ENCODE measurements at regions not wholly inside any gene's neighbourhood (a gene's known extent, or its start where the extent isn't known, plus 50 kb on each side); places are given as distances from the start of the nearest gene placed in this dataset.

GRCh38 chr6:103874575-103874974 is 985.1 kb downstream of the HACE1 start:
- ChIA-PET CTCF (no interaction called here), POLR2A (ENCODE audit: unreplicated experiment) (no interaction called here)
- ATAC-seq (no peak), DNase-seq (no peak)
- Histone ChIP-seq H2AFZ (ENCODE audit: low read length) (no peak overlapping the region), H3K9ac (ENCODE audit: low read length) (no peak overlapping the region), H3K27ac (ENCODE audit: low read length) (no peak overlapping the region), H3K4me1 (ENCODE audit: insufficient read depth, low read length) (no peaks in the 10 kb centered on the region), H3K4me3 (ENCODE audit: low read length) (no peak overlapping the region), H4K20me1 (ENCODE audit: low read length) (no peaks in the 10 kb centered on the region), H3K36me3 (ENCODE audit: low read depth, low read length) (no peaks in the 10 kb centered on the region), H3K27me3 (ENCODE audit: low read length) (no peaks in the 10 kb centered on the region), H3F3A (ENCODE audit: low read length, unreplicated experiment) (no peaks in the 10 kb centered on the region), H3K9me2 (replicated peaks; ENCODE audit: low read length) (no peaks in the 10 kb centered on the region), H3K79me2 (ENCODE audit: low read length) (no peaks in the 10 kb centered on the region), H3K9me3 (ENCODE audit: low read length) (no peaks in the 10 kb centered on the region), H3K4me2 (ENCODE audit: low read length) (no peak overlapping the region)
- intact Hi-C loops (cut with micrococcal nuclease), result no loop called here
- no TSS peak for BruUV-seq (replicated peaks)
- TF ChIP-seq EZH2phosphoT487 (IDR thresholded peaks at IDR 0.05; ENCODE audit: borderline replicate concordance, low read length), result no peak

- no peaks in the 10 kb centered on the region for H3K36me3 ChIP-seq (ENCODE audit: low read depth, low read length)
- H3K4me3 ChIP-seq (ENCODE audit: low read length), result no peak overlapping the region
- POLR2A ChIA-PET (ENCODE audit: unreplicated experiment), result no interaction called here
- no peaks in the 10 kb centered on the region for H3K9me2 ChIP-seq (replicated peaks; ENCODE audit: low read length)
- no peak for DNase-seq
- H3K9ac ChIP-seq (ENCODE audit: low read length), result no peak overlapping the region
- intact Hi-C loops (cut with micrococcal nuclease), result no loop called here
- no peaks in the 10 kb centered on the region for H3K79me2 ChIP-seq (ENCODE audit: low read length)
- H2AFZ ChIP-seq (ENCODE audit: low read length), result no peak overlapping the region
- no peak overlapping the region for H3K27ac ChIP-seq (ENCODE audit: low read length)
- no TSS peak for BruUV-seq (replicated peaks)
- TF ChIP-seq EZH2 (IDR thresholded peaks at IDR 0.05; ENCODE audit: low read length, unreplicated experiment) (no peak), EZH2phosphoT487 (IDR thresholded peaks at IDR 0.05; ENCODE audit: borderline replicate concordance, low read length) (no peak)
- no peaks in the 10 kb centered on the region for H4K20me1 ChIP-seq (ENCODE audit: low read length)
- no peaks in the 10 kb centered on the region for H3F3A ChIP-seq (ENCODE audit: low read length, unreplicated experiment)
- no peaks in the 10 kb centered on the region for H3K9me3 ChIP-seq (ENCODE audit: low read length)
- no peak overlapping the region for H3K4me2 ChIP-seq (ENCODE audit: low read length)
- ATAC-seq, result no peak
- H3K27me3 ChIP-seq (ENCODE audit: low read length), result no peaks in the 10 kb centered on the region
- CTCF ChIA-PET, result no interaction called here
- H3K4me1 ChIP-seq (ENCODE audit: insufficient read depth, low read length), result no peaks in the 10 kb centered on the region
Measured at GRCh38 chr6:103872678-103873077, 987.0 kb downstream of the HACE1 start.

GRCh38 chr6:103872233-103872632 is 987.5 kb downstream of the HACE1 start:
- no peak for DNase-seq
- Histone ChIP-seq H3K4me2 (ENCODE audit: low read length) (no peak overlapping the region), H3K9me3 (ENCODE audit: low read length) (no peaks in the 10 kb centered on the region), H2AFZ (ENCODE audit: low read length) (no peak overlapping the region), H3F3A (ENCODE audit: low read length, unreplicated experiment) (no peaks in the 10 kb centered on the region), H3K27me3 (ENCODE audit: low read length) (no peaks in the 10 kb centered on the region), H3K4me3 (ENCODE audit: low read length) (no peak overlapping the region), H3K9me2 (replicated peaks; ENCODE audit: low read length) (no peaks in the 10 kb centered on the region), H3K4me1 (ENCODE audit: insufficient read depth, low read length) (no peaks in the 10 kb centered on the region), H3K36me3 (ENCODE audit: low read depth, low read length) (no peaks in the 10 kb centered on the region), H3K79me2 (ENCODE audit: low read length) (no peaks in the 10 kb centered on the region), H3K9ac (ENCODE audit: low read length) (no peak overlapping the region), H4K20me1 (ENCODE audit: low read length) (no peaks in the 10 kb centered on the region), H3K27ac (ENCODE audit: low read length) (no peak overlapping the region)
- ChIA-PET POLR2A (ENCODE audit: unreplicated experiment) (no interaction called here), CTCF (no interaction called here)
- intact Hi-C loops (cut with micrococcal nuclease), result no loop called here
- TF ChIP-seq EZH2 (IDR thresholded peaks at IDR 0.05; ENCODE audit: low read length, unreplicated experiment) (no peak), CTCF (conservative IDR thresholded peaks at IDR 0.05; ENCODE audit: low read depth, low read length) (no peak), EZH2phosphoT487 (IDR thresholded peaks at IDR 0.05; ENCODE audit: borderline replicate concordance, low read length) (no peak)
- no TSS peak for BruUV-seq (replicated peaks)
- ATAC-seq, result no peak

GRCh38 chr6:103870970-103871369 is 988.7 kb downstream of the HACE1 start:
- no peaks in the 10 kb centered on the region for H3K36me3 ChIP-seq (ENCODE audit: low read depth, low read length)
- H3K4me2 ChIP-seq (ENCODE audit: low read length), result no peak overlapping the region
- TF ChIP-seq CTCF (conservative IDR thresholded peaks at IDR 0.05; ENCODE audit: low read depth, low read length), result no peak
- TF ChIP-seq EZH2phosphoT487 (IDR thresholded peaks at IDR 0.05; ENCODE audit: borderline replicate concordance, low read length), result no peak
- no peak for TF ChIP-seq EZH2 (IDR thresholded peaks at IDR 0.05; ENCODE audit: low read length, unreplicated experiment)
- no peaks in the 10 kb centered on the region for H3K9me2 ChIP-seq (replicated peaks; ENCODE audit: low read length)
- H3K27me3 ChIP-seq (ENCODE audit: low read length), result no peaks in the 10 kb centered on the region
- no peak overlapping the region for H2AFZ ChIP-seq (ENCODE audit: low read length)
- H4K20me1 ChIP-seq (ENCODE audit: low read length), result no peaks in the 10 kb centered on the region
- H3K4me1 ChIP-seq (ENCODE audit: insufficient read depth, low read length), result no peaks in the 10 kb centered on the region
- POLR2A ChIA-PET (ENCODE audit: unreplicated experiment), result no interaction called here
- H3K9ac ChIP-seq (ENCODE audit: low read length), result no peak overlapping the region
- CTCF ChIA-PET, result no interaction called here
- no TSS peak for BruUV-seq (replicated peaks)
- DNase-seq (no peak), ATAC-seq (no peak)
- no peaks in the 10 kb centered on the region for H3K9me3 ChIP-seq (ENCODE audit: low read length)
- intact Hi-C loops (cut with micrococcal nuclease), result no loop called here
- no peak overlapping the region for H3K27ac ChIP-seq (ENCODE audit: low read length)
- no peaks in the 10 kb centered on the region for H3K79me2 ChIP-seq (ENCODE audit: low read length)
- no peak overlapping the region for H3K4me3 ChIP-seq (ENCODE audit: low read length)
- H3F3A ChIP-seq (ENCODE audit: low read length, unreplicated experiment), result no peaks in the 10 kb centered on the region

Data from PC-3 (cell line).